Activated T-helper 17 cell treated with anti-CD3 and anti-CD28 coated beads, Interleukin-2, amount 50 U/mL, for 72 hours (primary cell): ENCODE measurements at regions not wholly inside any gene's neighbourhood (a gene's known extent, or its start where the extent isn't known, plus 50 kb on each side); places are given as distances from the start of the nearest gene placed in this dataset.

Source experiments
- ATAC-seq: fragments of 150-1000 bp; cut with Tn5 transposase; replicated peaks from 2 replicates; pipeline ENCODE4 v1.10.0; 2021; ENCODE audit warnings: mild to moderate bottlenecking, moderate library complexity
- H3K27ac Mint-ChIP-seq: one replicate; pipeline ENCODE4 v1.8.0; 2022; ENCODE audit warnings: mixed read lengths
- H3K27me3 Mint-ChIP-seq: one replicate; pipeline ENCODE4 v1.8.0; 2022; ENCODE audit warnings: mixed read lengths
- H3K36me3 Mint-ChIP-seq: one replicate; pipeline ENCODE4 v1.8.0; 2022; ENCODE audit warnings: low read depth, mild to moderate bottlenecking, mixed read lengths
- H3K4me1 Mint-ChIP-seq: one replicate; pipeline ENCODE4 v1.8.0; 2022; ENCODE audit warnings: mixed read lengths
- H3K4me3 Mint-ChIP-seq: one replicate; pipeline ENCODE4 v1.8.0; 2022; ENCODE audit warnings: mild to moderate bottlenecking, mixed read lengths
- H3K9me3 Mint-ChIP-seq: one replicate; pipeline ENCODE4 v1.8.0; 2022; ENCODE audit warnings: mixed read lengths

DNA sequence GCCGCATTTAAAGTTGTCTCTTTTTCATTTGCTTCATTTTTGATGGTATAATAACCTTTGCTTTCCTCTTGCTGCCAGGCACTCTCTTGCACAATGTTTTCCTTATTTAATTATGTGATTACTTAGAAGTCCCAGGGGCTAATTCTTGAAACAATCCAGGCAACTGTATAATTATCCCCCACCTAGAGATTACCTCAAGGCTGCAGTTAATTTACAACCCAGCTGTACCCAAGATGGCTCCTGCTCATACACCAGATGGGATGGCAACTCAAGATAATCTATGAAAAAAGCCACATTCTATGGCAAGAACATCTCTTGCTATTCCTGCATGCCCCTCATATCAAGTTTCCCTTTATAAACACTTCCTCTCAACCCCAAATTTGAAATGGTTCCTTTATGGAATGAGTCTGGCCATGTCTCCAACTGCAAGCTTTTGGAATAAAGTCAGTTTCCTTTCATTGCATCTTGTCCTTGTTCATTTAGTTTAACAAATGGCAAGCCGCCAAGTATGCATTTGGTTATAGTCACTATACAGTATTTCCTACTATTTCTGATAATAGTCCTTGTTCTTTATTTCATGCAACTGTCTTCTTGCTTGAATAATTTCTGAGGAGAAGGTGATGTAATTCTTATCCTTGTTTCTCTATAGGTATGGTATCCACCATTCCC, 1042.6 kb downstream of the PLA2G4A start:
- Mint-ChIP-seq H3K4me1 (no peaks in the 10 kb centered on the region), H3K27ac (no peak overlapping the region), H3K36me3 (no peaks in the 10 kb centered on the region), H3K27me3 (no peaks in the 10 kb centered on the region), H3K9me3 (peaks cover 8% of the 10 kb centered on the region), H3K4me3 (no peak overlapping the region)
- no peak for ATAC-seq

- Mint-ChIP-seq H3K4me3 (no peak overlapping the region), H3K4me1 (no peaks in the 10 kb centered on the region), H3K27ac (no peak overlapping the region), H3K9me3 (peaks cover 16% of the 10 kb centered on the region), H3K36me3 (no peaks in the 10 kb centered on the region), H3K27me3 (no peaks in the 10 kb centered on the region)
- no peak for ATAC-seq
These were observed 1043.8 kb downstream of the PLA2G4A start for GRCh38 chr1:187872550-187872949.

- no peak for ATAC-seq
- Mint-ChIP-seq H3K36me3 (no peaks in the 10 kb centered on the region), H3K4me3 (no peak overlapping the region), H3K27ac (no peak overlapping the region), H3K4me1 (no peaks in the 10 kb centered on the region), H3K27me3 (no peaks in the 10 kb centered on the region), H3K9me3 (peaks cover 17% of the 10 kb centered on the region)
These were observed 1044.4 kb downstream of the PLA2G4A start for GRCh38 chr1:187873126-187873525.

DNA sequence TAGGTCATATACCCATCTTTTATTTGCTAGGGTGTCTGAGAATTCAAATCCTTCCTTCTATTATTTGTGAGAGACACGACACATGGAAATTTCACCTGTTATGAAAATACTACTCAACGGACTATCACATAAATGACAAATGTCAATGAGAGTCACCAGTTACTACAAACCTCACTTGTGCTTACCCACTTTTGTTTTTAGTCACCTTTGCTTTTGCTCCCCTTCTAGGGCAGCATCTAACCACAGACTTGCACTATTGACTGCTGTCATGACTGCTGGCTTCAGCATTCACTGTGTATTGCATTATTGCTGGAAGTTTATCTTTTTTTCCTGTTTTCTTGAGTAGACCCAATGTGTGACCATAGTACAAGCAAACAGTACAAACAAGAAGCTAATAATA, 1048.0 kb downstream of the PLA2G4A start:
- H3K4me3 Mint-ChIP-seq, result no peak overlapping the region
- no peaks in the 10 kb centered on the region for H3K4me1 Mint-ChIP-seq
- ATAC-seq, result peak; percentile 52
- H3K36me3 Mint-ChIP-seq, result no peaks in the 10 kb centered on the region
- H3K27me3 Mint-ChIP-seq, result no peaks in the 10 kb centered on the region
- no peak overlapping the region for H3K27ac Mint-ChIP-seq
- peaks cover 12% of the 10 kb centered on the region for H3K9me3 Mint-ChIP-seq

DNA sequence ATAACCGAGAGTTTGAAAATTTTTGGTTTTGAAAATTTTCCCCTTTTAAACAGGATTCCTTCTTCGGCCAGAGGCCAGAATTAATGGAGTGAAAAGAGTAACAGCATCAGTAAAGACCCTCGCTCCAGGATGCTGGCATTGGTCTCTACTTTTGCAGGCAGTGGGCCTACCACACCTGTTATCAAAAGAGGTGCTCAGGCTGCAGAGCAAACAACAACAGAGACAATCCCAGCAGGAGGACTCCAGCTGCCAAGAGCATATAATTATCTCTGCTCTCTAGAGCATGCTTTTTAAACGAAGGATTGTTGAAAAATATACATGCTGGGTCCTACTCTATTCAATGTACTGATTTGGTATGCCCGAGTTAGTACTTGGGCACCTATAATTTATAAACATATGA, 1048.5 kb downstream of the PLA2G4A start:
- no peaks in the 10 kb centered on the region for H3K36me3 Mint-ChIP-seq
- H3K27me3 Mint-ChIP-seq, result no peaks in the 10 kb centered on the region
- peaks cover 9% of the 10 kb centered on the region for H3K9me3 Mint-ChIP-seq
- H3K4me1 Mint-ChIP-seq, result no peaks in the 10 kb centered on the region
- H3K4me3 Mint-ChIP-seq, result no peak overlapping the region
- no peak for ATAC-seq
- H3K27ac Mint-ChIP-seq, result no peak overlapping the region

DNA sequence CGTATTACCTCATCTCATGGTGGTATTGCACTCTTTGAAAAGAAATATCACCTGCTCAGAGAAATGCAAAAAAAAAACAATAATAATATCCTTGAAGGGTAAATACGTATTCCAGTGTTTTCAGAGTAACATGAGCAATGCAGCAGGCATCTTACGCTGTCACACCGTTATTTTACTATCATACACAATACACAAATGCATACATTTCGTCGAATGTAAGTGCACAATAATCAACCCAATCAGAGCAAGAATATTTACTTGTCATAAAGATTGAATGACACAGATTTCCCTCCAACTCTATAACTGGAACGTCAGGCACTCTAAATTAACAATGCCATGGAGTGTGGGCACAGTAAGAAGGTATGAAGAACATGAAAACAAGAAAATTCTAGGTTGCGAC, 1050.1 kb downstream of the PLA2G4A start:
- ATAC-seq, result no peak
- Mint-ChIP-seq H3K9me3 (peaks cover 9% of the 10 kb centered on the region), H3K4me3 (no peak overlapping the region), H3K36me3 (no peaks in the 10 kb centered on the region), H3K4me1 (no peaks in the 10 kb centered on the region), H3K27me3 (no peaks in the 10 kb centered on the region), H3K27ac (no peak overlapping the region)

DNA sequence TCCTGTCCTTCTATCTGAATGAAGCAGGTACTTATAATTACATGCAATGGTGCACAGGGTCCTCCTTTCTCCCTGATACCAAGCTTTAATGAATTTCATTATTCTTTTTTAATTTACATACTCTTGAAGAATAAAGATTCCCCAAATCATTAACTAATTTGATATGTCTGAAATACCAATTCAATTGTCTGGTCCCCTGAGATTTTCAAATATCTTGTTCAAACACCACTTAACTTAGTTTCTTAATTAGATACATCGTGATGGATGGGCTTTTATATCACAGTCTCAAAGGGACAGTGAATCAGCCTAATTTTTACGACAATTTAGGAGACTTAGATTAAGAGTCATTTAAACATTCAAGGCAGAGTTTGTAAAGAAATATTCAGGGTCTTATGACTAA, 1054.6 kb downstream of the PLA2G4A start:
- no peak overlapping the region for H3K27ac Mint-ChIP-seq
- peaks cover 3% of the 10 kb centered on the region for H3K9me3 Mint-ChIP-seq
- H3K36me3 Mint-ChIP-seq, result no peaks in the 10 kb centered on the region
- no peaks in the 10 kb centered on the region for H3K4me1 Mint-ChIP-seq
- H3K27me3 Mint-ChIP-seq, result no peaks in the 10 kb centered on the region
- H3K4me3 Mint-ChIP-seq, result no peak overlapping the region
- ATAC-seq, result no peak

DNA sequence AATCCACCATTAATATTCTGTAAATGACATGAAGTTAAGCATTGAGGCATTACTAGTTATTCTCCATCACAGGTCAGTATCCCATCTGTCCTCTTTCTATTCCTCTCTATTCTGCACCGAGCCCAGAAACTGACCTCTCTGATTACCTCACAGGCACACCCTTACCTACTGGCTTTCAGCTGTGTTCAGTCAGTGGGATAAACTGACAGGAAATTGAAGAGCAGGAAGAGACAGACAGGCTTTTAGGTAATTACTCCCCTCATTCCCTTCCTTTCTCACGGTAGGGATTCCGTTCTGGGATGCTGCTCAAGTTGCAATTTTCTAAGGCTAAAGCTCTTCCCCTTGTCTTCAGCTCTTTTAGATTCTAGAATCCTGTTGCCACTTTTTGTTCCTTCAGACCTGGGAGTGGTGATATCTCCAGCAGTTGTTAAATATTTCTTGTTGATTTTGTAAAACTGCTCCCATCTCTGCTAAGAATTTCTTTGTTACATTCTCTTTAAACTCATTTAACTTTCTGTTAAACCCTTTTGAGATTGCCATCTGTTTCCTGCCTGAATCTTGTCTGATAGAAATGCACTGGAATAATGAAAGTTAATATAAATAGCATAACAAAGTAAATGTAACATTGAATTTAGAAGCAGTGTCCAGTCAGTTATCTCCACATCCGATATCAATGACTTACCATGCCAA, 1063.4 kb downstream of the PLA2G4A start:
- peaks cover 12% of the 10 kb centered on the region for H3K9me3 Mint-ChIP-seq
- H3K27me3 Mint-ChIP-seq, result no peaks in the 10 kb centered on the region
- no peaks in the 10 kb centered on the region for H3K36me3 Mint-ChIP-seq
- no peak overlapping the region for H3K4me3 Mint-ChIP-seq
- no peaks in the 10 kb centered on the region for H3K4me1 Mint-ChIP-seq
- no peak overlapping the region for H3K27ac Mint-ChIP-seq
- no peak for ATAC-seq

GRCh38 chr1:187892683-187893039, 1063.9 kb downstream of the PLA2G4A start:
- Mint-ChIP-seq H3K27me3 (no peaks in the 10 kb centered on the region), H3K9me3 (peaks cover 12% of the 10 kb centered on the region), H3K4me1 (no peaks in the 10 kb centered on the region), H3K4me3 (no peak overlapping the region), H3K36me3 (no peaks in the 10 kb centered on the region), H3K27ac (no peak overlapping the region)
- no peak for ATAC-seq

GRCh38 chr1:187893471-187893870, 1064.7 kb downstream of the PLA2G4A start:
- H3K27me3 Mint-ChIP-seq, result no peaks in the 10 kb centered on the region
- H3K36me3 Mint-ChIP-seq, result no peaks in the 10 kb centered on the region
- no peak for ATAC-seq
- no peak overlapping the region for H3K4me3 Mint-ChIP-seq
- H3K27ac Mint-ChIP-seq, result no peak overlapping the region
- no peaks in the 10 kb centered on the region for H3K4me1 Mint-ChIP-seq
- peaks cover 12% of the 10 kb centered on the region for H3K9me3 Mint-ChIP-seq

- Mint-ChIP-seq H3K4me3 (no peak overlapping the region), H3K27me3 (no peaks in the 10 kb centered on the region), H3K36me3 (no peaks in the 10 kb centered on the region), H3K4me1 (no peaks in the 10 kb centered on the region), H3K9me3 (peaks cover 12% of the 10 kb centered on the region), H3K27ac (no peak overlapping the region)
- peak; percentile 70 for ATAC-seq
These were observed 1065.6 kb downstream of the PLA2G4A start for GRCh38 chr1:187894349-187894748.

DNA sequence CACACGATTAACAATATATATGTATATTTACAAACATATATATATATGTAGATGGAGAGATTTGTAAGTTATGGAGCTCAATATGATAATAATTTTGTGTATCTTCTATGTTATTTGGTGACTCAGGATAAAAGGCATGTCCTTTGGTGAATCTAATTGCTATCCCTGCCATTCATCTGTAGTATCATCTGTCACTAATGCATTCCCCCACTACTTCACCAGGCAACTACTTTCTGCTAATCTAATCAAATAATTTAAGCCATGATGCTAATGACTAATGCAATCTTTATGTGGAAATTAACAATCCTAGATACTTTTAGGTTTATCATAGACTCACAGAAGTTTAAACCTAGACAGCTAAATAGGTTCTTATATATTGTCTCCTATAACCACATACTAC, 1074.5 kb downstream of the PLA2G4A start:
- Mint-ChIP-seq H3K27me3 (no peaks in the 10 kb centered on the region), H3K4me3 (no peak overlapping the region), H3K4me1 (no peaks in the 10 kb centered on the region), H3K9me3 (peaks cover 5% of the 10 kb centered on the region), H3K36me3 (no peaks in the 10 kb centered on the region), H3K27ac (no peak overlapping the region)
- ATAC-seq, result no peak

DNA sequence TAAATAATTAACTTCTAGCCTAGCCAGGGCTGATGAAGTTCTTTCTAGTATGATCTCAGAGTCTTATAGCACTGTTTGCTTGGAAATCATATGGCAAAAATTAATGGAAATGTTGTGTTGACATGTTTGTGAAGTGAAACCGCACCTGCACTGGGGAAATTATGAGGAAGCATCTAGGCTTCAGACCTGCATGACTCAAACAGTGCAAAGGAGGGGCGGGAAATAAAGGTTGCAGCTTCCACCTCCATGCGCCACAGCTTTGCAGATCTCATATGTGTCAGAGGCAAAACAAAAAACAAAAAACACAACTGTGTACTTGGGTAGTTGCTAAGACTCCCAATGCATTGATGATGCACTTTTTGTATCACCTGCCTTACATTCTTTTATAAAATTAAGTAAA, 1080.6 kb downstream of the PLA2G4A start:
- no peak overlapping the region for H3K4me3 Mint-ChIP-seq
- peaks cover 4% of the 10 kb centered on the region for H3K9me3 Mint-ChIP-seq
- no peaks in the 10 kb centered on the region for H3K4me1 Mint-ChIP-seq
- H3K27me3 Mint-ChIP-seq, result no peaks in the 10 kb centered on the region
- no peak for ATAC-seq
- H3K27ac Mint-ChIP-seq, result no peak overlapping the region
- no peaks in the 10 kb centered on the region for H3K36me3 Mint-ChIP-seq

- H3K4me1 Mint-ChIP-seq, result no peaks in the 10 kb centered on the region
- H3K9me3 Mint-ChIP-seq, result peaks cover 7% of the 10 kb centered on the region
- no peaks in the 10 kb centered on the region for H3K36me3 Mint-ChIP-seq
- no peaks in the 10 kb centered on the region for H3K27me3 Mint-ChIP-seq
- no peak for ATAC-seq
- no peak overlapping the region for H3K27ac Mint-ChIP-seq
- H3K4me3 Mint-ChIP-seq, result no peak overlapping the region
These were observed 1083.1 kb downstream of the PLA2G4A start for GRCh38 chr1:187911820-187912219.

DNA sequence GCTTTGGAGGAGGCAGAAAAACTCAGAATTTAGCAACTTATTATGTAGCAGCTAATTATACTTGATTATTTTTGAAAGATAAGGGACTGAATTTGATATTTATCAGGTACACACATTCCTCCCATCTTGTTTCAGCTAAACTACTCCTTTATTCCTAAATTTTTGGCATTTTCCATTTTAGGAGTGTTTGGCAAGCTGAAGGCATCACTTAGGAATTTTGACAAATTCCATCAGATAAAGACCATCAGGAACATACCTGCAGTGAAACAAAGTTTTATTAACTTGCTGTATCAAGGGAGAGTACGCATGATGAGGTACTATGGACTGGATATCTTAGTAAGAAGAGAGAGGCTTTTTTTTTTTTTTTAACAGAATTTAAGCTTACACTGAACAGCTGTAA, 1092.2 kb downstream of the PLA2G4A start:
- H3K9me3 Mint-ChIP-seq, result peaks cover 10% of the 10 kb centered on the region
- H3K27ac Mint-ChIP-seq, result no peak overlapping the region
- H3K27me3 Mint-ChIP-seq, result no peaks in the 10 kb centered on the region
- no peak overlapping the region for H3K4me3 Mint-ChIP-seq
- ATAC-seq, result no peak
- H3K4me1 Mint-ChIP-seq, result no peaks in the 10 kb centered on the region
- H3K36me3 Mint-ChIP-seq, result no peaks in the 10 kb centered on the region
